AG04450 (cell line): ENCODE measurements at regions not wholly inside any gene's neighbourhood (a gene's known extent, or its start where the extent isn't known, plus 50 kb on each side); places are given as distances from the start of the nearest gene placed in this dataset.

ENCODE experiments used
- CTCF ChIA-PET: fragments of 300-600, 350-600 bp; formaldehyde crosslinking; extraction: SDS; loops from one replicate; lab custom pipeline; 2022; ENCODE audit warnings: antibody characterized with exemption, inconsistent platforms; lab: Charles Lee
- POLR2A ChIA-PET: fragments of 350-600 bp; formaldehyde crosslinking; extraction: SDS; loops from one replicate; lab custom pipeline; 2021; ENCODE audit warnings: antibody characterized with exemption, inconsistent platforms; lab: Yijun Ruan, JAX
- DNase-seq: peaks from one replicate; pipeline ENCODE4 v3.0.0-alpha.2; 2011; ENCODE audit warnings: low read depth, low spot score
- H3K27ac ChIP-seq: one replicate; pipeline ENCODE4 v1.5.1; 2012; ENCODE audit warnings: low read depth, low read length, control low read depth
- H3K27me3 ChIP-seq: one replicate; pipeline ENCODE4 v1.6.0; 2012; ENCODE audit warnings: low read length; ENCODE audit not compliant: control insufficient read depth, insufficient read depth
- H3K4me3 ChIP-seq: 2 replicates; pipeline ENCODE4 v1.5.1; 2011; ENCODE audit warnings: mild to moderate bottlenecking, low read depth, low read length, control low read depth
- H3K9me3 ChIP-seq: 2 replicates; pipeline ENCODE4 v1.5.1; 2012; ENCODE audit warnings: low read length; ENCODE audit not compliant: control insufficient read depth, insufficient read depth
- CTCF ChIP-seq: IDR thresholded peaks from 2 replicates; pipeline ENCODE4 v1.5.1; 2011; ENCODE audit warnings: low read depth, low read length, control low read depth, inconsistent platforms

GRCh38 chr1:232579958-232580941 is 49.7 kb downstream of the SIPA1L2 start:
- CTCF ChIA-PET: no interaction called here

GRCh38 chr1:232579466-232579865 is 50.5 kb downstream of the SIPA1L2 start:
- no peak for DNase-seq
- ChIA-PET POLR2A (no interaction called here), CTCF (no interaction called here)
- no peak for TF ChIP-seq CTCF
- no peak overlapping the region for H3K4me3 ChIP-seq
- H3K9me3 ChIP-seq: no peaks in the 10 kb centered on the region
- H3K27ac ChIP-seq: no peak overlapping the region
- H3K27me3 ChIP-seq: no peaks in the 10 kb centered on the region

More at GRCh38 chr1:232579958-232580941, 49.7 kb downstream of the SIPA1L2 start:
- Histone ChIP-seq H3K27ac (no peak overlapping the region), H3K4me3 (no peak overlapping the region), H3K27me3 (no peaks in the 10 kb centered on the region), H3K9me3 (no peaks in the 10 kb centered on the region)
- TF ChIP-seq CTCF: no peak
- DNase-seq: no peak
- POLR2A ChIA-PET: no interaction called here

GRCh38 chr1:232578651-232579195 is 51.2 kb downstream of the SIPA1L2 start:
- CTCF ChIA-PET: no interaction called here
- POLR2A ChIA-PET: no interaction called here
- DNase-seq: no peak
- Histone ChIP-seq H3K27me3 (no peaks in the 10 kb centered on the region), H3K9me3 (no peaks in the 10 kb centered on the region), H3K4me3 (no peak overlapping the region), H3K27ac (no peak overlapping the region)
- no peak for TF ChIP-seq CTCF

- Histone ChIP-seq H3K27ac (no peak overlapping the region), H3K4me3 (no peak overlapping the region), H3K27me3 (no peaks in the 10 kb centered on the region), H3K9me3 (no peaks in the 10 kb centered on the region)
- ChIA-PET CTCF (no interaction called here), POLR2A (interaction anchor here (0.6 kb wide), 1 partner anchor 21 kb away, joined by 4 read pairs; no protein-coding TSS in a partner anchor)
- TF ChIP-seq CTCF: no peak
- no peak for DNase-seq
Observed at GRCh38 chr1:232577772-232578171, 52.2 kb downstream of the SIPA1L2 start.

GRCh38 chr1:232576537-232576936 is 53.4 kb downstream of the SIPA1L2 start:
- no peak for TF ChIP-seq CTCF
- H3K27me3 ChIP-seq: no peaks in the 10 kb centered on the region
- CTCF ChIA-PET: interaction anchor here (0.6 kb wide), 1 partner anchor 9 kb away, joined by 3 read pairs; no protein-coding TSS in a partner anchor
- POLR2A ChIA-PET: no interaction called here
- H3K4me3 ChIP-seq: no peak overlapping the region
- no peaks in the 10 kb centered on the region for H3K9me3 ChIP-seq
- DNase-seq: no peak
- H3K27ac ChIP-seq: no peak overlapping the region
